Keratinocyte (primary cell): ENCODE measurements at regions not wholly inside any gene's neighbourhood (a gene's known extent, or its start where the extent isn't known, plus 50 kb on each side); places are given as distances from the start of the nearest gene placed in this dataset.

ENCODE experiments used
- DNase-seq: peaks from one replicate; pipeline ENCODE4 v3.0.0-alpha.2; 2011; ENCODE audit warnings: low read depth, missing footprints, low spot score
- FAIRE-seq: peaks from 2 replicates; lab custom pipeline; 2011; peaks lifted over from hg19 to GRCh38; lab: Jason Lieb, UNC
- H2AFZ ChIP-seq: 2 replicates; pipeline ENCODE4 v1.6.0; 2012; ENCODE audit warnings: low read length, control low read depth, inconsistent platforms; ENCODE audit not compliant: control insufficient read depth
- H3K27ac ChIP-seq: 2 replicates; pipeline ENCODE4 v1.5.1; 2011; ENCODE audit warnings: low read length; ENCODE audit not compliant: control insufficient read depth, insufficient read depth
- H3K27me3 ChIP-seq: 3 replicates; pipeline ENCODE4 v1.6.0; 2011; ENCODE audit warnings: low read length; ENCODE audit not compliant: control insufficient read depth, insufficient read depth; ENCODE audit errors: extremely low read depth
- H3K36me3 ChIP-seq, 2 experiments: 2 replicates in 1 of 2; 3 replicates in 1 of 2; pipeline ENCODE4 v1.5.1; 2011; ENCODE audit warnings: low read length in 2 of 2, mild to moderate bottlenecking in 1 of 2; ENCODE audit not compliant: control insufficient read depth in 2 of 2, insufficient read depth in 2 of 2; ENCODE audit errors: extremely low read depth in 1 of 2
- H3K4me1 ChIP-seq: 3 replicates; pipeline ENCODE4 v1.5.1; 2011; ENCODE audit warnings: low read length; ENCODE audit not compliant: control insufficient read depth, insufficient read depth; ENCODE audit errors: extremely low read depth
- H3K4me2 ChIP-seq: 3 replicates; pipeline ENCODE4 v1.6.0; 2011; ENCODE audit warnings: low read depth, low read length; ENCODE audit not compliant: control insufficient read depth, insufficient read depth; ENCODE audit errors: extremely low read depth
- H3K4me3 ChIP-seq, 3 experiments: fragments of 200-600 bp in 1 of 3; sonication (generic) in 1 of 3; 2 replicates in 2 of 3; 3 replicates in 1 of 3; pipeline ENCODE4 v1.5.1; 2011 to 2016; ENCODE audit warnings: low read length in 3 of 3, mild to moderate bottlenecking in 3 of 3, control low read depth in 2 of 3, inconsistent platforms in 1 of 3, low read depth in 1 of 3, mixed read lengths in 1 of 3, mixed run types in 1 of 3, moderate library complexity in 1 of 3; ENCODE audit not compliant: control insufficient read depth in 2 of 3, insufficient read depth in 2 of 3; ENCODE audit errors: extremely low read depth in 1 of 3
- H3K79me2 ChIP-seq: 2 replicates; pipeline ENCODE4 v1.6.0; 2012; ENCODE audit warnings: low read length; ENCODE audit not compliant: control insufficient read depth, insufficient read depth
- H3K9ac ChIP-seq: 3 replicates; pipeline ENCODE4 v1.6.0; 2011; ENCODE audit warnings: low read length; ENCODE audit not compliant: control insufficient read depth, insufficient read depth; ENCODE audit errors: extremely low read depth
- H3K9me1 ChIP-seq: 3 replicates; pipeline ENCODE4 v1.6.0; 2011; ENCODE audit warnings: low read length; ENCODE audit not compliant: control insufficient read depth, insufficient read depth; ENCODE audit errors: extremely low read depth
- H3K9me3 ChIP-seq: 2 replicates; pipeline ENCODE4 v1.5.1; 2012; ENCODE audit warnings: low read depth, low read length; ENCODE audit not compliant: control insufficient read depth
- H4K20me1 ChIP-seq: 3 replicates; pipeline ENCODE4 v1.6.0; 2011; ENCODE audit warnings: low read length; ENCODE audit not compliant: control insufficient read depth, insufficient read depth; ENCODE audit errors: extremely low read depth
- CTCF ChIP-seq, 3 experiments: IDR thresholded peaks in 1 of 3; conservative IDR thresholded peaks in 1 of 3; optimal IDR thresholded peaks in 1 of 3; 2 replicates in 2 of 3; 3 replicates in 1 of 3; pipeline versions ENCODE3 to v1.5.1; 2011; ENCODE audit warnings: low read length in 3 of 3, mild to moderate bottlenecking in 3 of 3, moderate library complexity in 2 of 3, control low read depth in 1 of 3, inconsistent platforms in 1 of 3; ENCODE audit not compliant: insufficient read depth in 2 of 3; ENCODE audit errors: extremely low read depth in 1 of 3
- EZH2 ChIP-seq: IDR thresholded peaks from one replicate; pipeline ENCODE4 v1.6.1; 2012; ENCODE audit warnings: inconsistent platforms, mild to moderate bottlenecking, low read length, moderate library complexity
- dilution Hi-C: fragments of 300-500 bp; cut with MboI; formaldehyde crosslinking; loops from one replicate; pipeline ENCODE4 v1.7.0; 2020; ENCODE audit warnings: low sequenced_read_pairs; ENCODE audit not compliant: extremely low pct_ligation_motif_present

- dilution Hi-C loops: no loop called here
- no peak for FAIRE-seq
- no peaks in the 10 kb centered on the region for H3K27me3 ChIP-seq
- H3K4me2 ChIP-seq: no peak overlapping the region
- no peaks in the 10 kb centered on the region for H3K9me1 ChIP-seq
- no peaks in the 10 kb centered on the region for H4K20me1 ChIP-seq
- no peaks in the 10 kb centered on the region for H3K36me3 ChIP-seq
- H3K79me2 ChIP-seq: no peaks in the 10 kb centered on the region
- no peak for TF ChIP-seq CTCF (optimal IDR thresholded peaks at IDR 0.05 in 1 of 3, IDR thresholded peaks at IDR 0.05 in 1 of 3, conservative IDR thresholded peaks at IDR 0.05 in 1 of 3; ENCODE audit: extremely low read depth in 1 of 3, insufficient read depth in 2 of 3, low read length in 3 of 3)
- TF ChIP-seq EZH2: no peak
- DNase-seq: no peak
- no peaks in the 10 kb centered on the region for H3K4me1 ChIP-seq
- no peak overlapping the region for H2AFZ ChIP-seq
- H3K27ac ChIP-seq: no peak overlapping the region
- no peak overlapping the region for H3K9ac ChIP-seq
- H3K4me3 ChIP-seq: no peak overlapping the region
- H3K9me3 ChIP-seq: no peaks in the 10 kb centered on the region
Measured at GRCh38 chr22:47608421-47608820, 846.0 kb downstream of the TBC1D22A start.

GRCh38 chr22:47607486-47607885, 845.0 kb downstream of the TBC1D22A start:
- Histone ChIP-seq H3K36me3 (no peaks in the 10 kb centered on the region), H3K9me1 (no peaks in the 10 kb centered on the region), H3K4me3 (no peak overlapping the region), H3K4me1 (no peaks in the 10 kb centered on the region), H3K27ac (no peak overlapping the region), H3K9me3 (no peaks in the 10 kb centered on the region), H4K20me1 (no peaks in the 10 kb centered on the region), H3K4me2 (no peak overlapping the region), H3K9ac (no peak overlapping the region), H2AFZ (no peak overlapping the region), H3K27me3 (no peaks in the 10 kb centered on the region), H3K79me2 (no peaks in the 10 kb centered on the region)
- TF ChIP-seq EZH2 (no peak), CTCF (optimal IDR thresholded peaks at IDR 0.05 in 1 of 3, IDR thresholded peaks at IDR 0.05 in 1 of 3, conservative IDR thresholded peaks at IDR 0.05 in 1 of 3; ENCODE audit: extremely low read depth in 1 of 3, insufficient read depth in 2 of 3, low read length in 3 of 3) (no peak)
- FAIRE-seq (no peak), DNase-seq (no peak)
- dilution Hi-C loops: no loop called here
